ENCODE measurements at regions not wholly inside any gene's neighbourhood (a gene's known extent, or its start where the extent isn't known, plus 50 kb on each side); places are given as distances from the start of the nearest gene placed in this dataset.

DNA sequence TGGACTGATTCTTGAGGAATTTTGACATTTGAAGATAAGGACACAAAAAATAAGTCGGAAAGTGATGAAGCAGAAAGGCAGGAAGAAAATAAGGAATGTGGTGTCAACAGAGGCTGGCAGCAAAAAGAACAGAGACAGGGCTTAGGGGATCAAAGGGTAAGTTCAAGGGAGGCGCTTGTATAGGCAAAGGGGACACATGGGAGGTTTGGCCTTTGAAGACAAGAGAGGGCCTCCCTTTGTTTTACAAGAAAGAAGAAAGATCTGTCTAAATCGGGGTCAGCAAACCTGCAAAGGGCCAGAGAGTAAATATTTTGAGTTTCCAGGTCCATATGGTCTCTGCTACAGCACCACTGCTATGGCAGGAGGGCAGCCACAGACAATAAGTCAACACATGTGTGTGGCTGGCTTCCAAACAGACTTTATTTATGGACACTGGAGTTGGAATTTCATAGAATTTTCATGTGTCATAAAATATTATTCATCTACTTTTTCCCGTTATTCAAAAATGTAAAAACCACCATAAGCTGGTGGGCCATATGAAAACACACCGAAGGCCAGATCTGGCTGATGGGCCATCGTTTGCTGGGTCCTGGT, 112.0 kb upstream of the FBXL7 start:
- no peak for TF ChIP-seq EZH2 (IDR thresholded peaks at IDR 0.05; ENCODE audit: insufficient read depth, poor library complexity, severe bottlenecking)
- TF ChIP-seq EZH2phosphoT487 (IDR thresholded peaks at IDR 0.05; ENCODE audit: insufficient read depth, low read depth): no peak
- no peak overlapping the region for H3K4me2 ChIP-seq (ENCODE audit: unreplicated experiment)
- WGBS, 2 experiments (ENCODE audit: low coverage in 1 of 2, low lambda C conversion rate in 2 of 2, missing lambda C conversion rate in 2 of 2): 55 to 66% methylated on average over 6 of the region's 6 CpGs
- no peak for DNase-seq
- no peaks in the 10 kb centered on the region for H3K9me3 ChIP-seq (ENCODE audit: low read depth)
- no peak overlapping the region for H3K4me3 ChIP-seq
- no peaks in the 10 kb centered on the region for H3K4me1 ChIP-seq (ENCODE audit: insufficient read depth)
- H3F3A ChIP-seq (ENCODE audit: insufficient read depth): no peaks in the 10 kb centered on the region
- H4K20me1 ChIP-seq (ENCODE audit: insufficient read depth): no peaks in the 10 kb centered on the region
- H3K9me2 ChIP-seq (ENCODE audit: insufficient read depth): no peaks in the 10 kb centered on the region
- no peak overlapping the region for H2AFZ ChIP-seq
- H3K27me3 ChIP-seq (replicated peaks; ENCODE audit: insufficient read depth): peaks cover 20% of the 10 kb centered on the region; the same call in 1 of the 2 replicates
- in situ Hi-C loops (cut with MboI): no loop called here
- no peaks in the 10 kb centered on the region for H3K79me2 ChIP-seq (ENCODE audit: insufficient read depth)
- no peak overlapping the region for H3K9ac ChIP-seq
- no peak overlapping the region for H3K27ac ChIP-seq
- no peaks in the 10 kb centered on the region for H3K36me3 ChIP-seq (ENCODE audit: low read depth)

- in situ Hi-C loops (cut with MboI): no loop called here
- H3K36me3 ChIP-seq (ENCODE audit: low read depth): no peaks in the 10 kb centered on the region
Measured at GRCh38 chr5:15386122-15386521, 113.9 kb upstream of the FBXL7 start.

DNA sequence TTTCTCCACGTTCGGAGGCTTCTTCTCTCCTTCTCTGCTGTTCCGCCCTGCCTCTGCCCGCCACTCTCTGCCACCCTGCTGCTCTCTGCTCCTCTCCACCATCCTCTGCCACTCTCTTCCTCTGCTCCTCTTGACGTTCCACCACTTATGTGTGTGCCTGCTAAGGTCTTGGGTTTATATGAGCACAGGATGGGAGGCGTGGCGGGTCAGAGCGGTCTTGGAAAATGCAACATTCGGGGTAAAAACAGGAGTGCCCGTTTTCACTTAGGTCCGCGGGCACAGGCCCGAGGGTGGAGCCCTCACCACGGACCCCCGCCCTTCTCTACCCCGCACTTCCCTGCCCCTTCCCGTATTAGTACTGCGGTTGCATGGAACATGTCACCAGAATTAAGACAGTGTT, 114.4 kb upstream of the FBXL7 start:
- H3K9me2 ChIP-seq (ENCODE audit: insufficient read depth): no peaks in the 10 kb centered on the region
- no peak for TF ChIP-seq EZH2phosphoT487 (IDR thresholded peaks at IDR 0.05; ENCODE audit: insufficient read depth, low read depth)
- no peak for TF ChIP-seq EZH2 (IDR thresholded peaks at IDR 0.05; ENCODE audit: insufficient read depth, poor library complexity, severe bottlenecking)
- no peaks in the 10 kb centered on the region for H4K20me1 ChIP-seq (ENCODE audit: insufficient read depth)
- no peak for DNase-seq
- H3K79me2 ChIP-seq (ENCODE audit: insufficient read depth): no peaks in the 10 kb centered on the region
- no peaks in the 10 kb centered on the region for H3K4me1 ChIP-seq (ENCODE audit: insufficient read depth)
- no peaks in the 10 kb centered on the region for H3K9me3 ChIP-seq (ENCODE audit: low read depth)
- H3K36me3 ChIP-seq (ENCODE audit: low read depth): no peaks in the 10 kb centered on the region
- H3K27me3 ChIP-seq (replicated peaks; ENCODE audit: insufficient read depth): peaks cover 9% of the 10 kb centered on the region; the same call in 1 of the 2 replicates
- H3K27ac ChIP-seq: no peak overlapping the region
- no peak overlapping the region for H3K4me3 ChIP-seq
- WGBS, 2 experiments (ENCODE audit: low coverage in 1 of 2, low lambda C conversion rate in 2 of 2, missing lambda C conversion rate in 2 of 2): 75 to 87% methylated on average over 18 of the region's 18 CpGs
- in situ Hi-C loops (cut with MboI): no loop called here
- no peaks in the 10 kb centered on the region for H3F3A ChIP-seq (ENCODE audit: insufficient read depth)
- no peak overlapping the region for H3K4me2 ChIP-seq (ENCODE audit: unreplicated experiment)
- no peak overlapping the region for H3K9ac ChIP-seq
- no peak overlapping the region for H2AFZ ChIP-seq

More at GRCh38 chr5:15386122-15386521, 113.9 kb upstream of the FBXL7 start:
- Histone ChIP-seq H3K9ac (no peak overlapping the region), H3K79me2 (ENCODE audit: insufficient read depth) (no peaks in the 10 kb centered on the region), H2AFZ (no peak overlapping the region), H3F3A (ENCODE audit: insufficient read depth) (no peaks in the 10 kb centered on the region), H3K4me3 (no peak overlapping the region), H3K9me2 (ENCODE audit: insufficient read depth) (no peaks in the 10 kb centered on the region), H3K4me2 (ENCODE audit: unreplicated experiment) (no peak overlapping the region), H3K9me3 (ENCODE audit: low read depth) (no peaks in the 10 kb centered on the region), H3K27me3 (replicated peaks; ENCODE audit: insufficient read depth) (peaks cover 13% of the 10 kb centered on the region; the same call in 1 of the 2 replicates), H4K20me1 (ENCODE audit: insufficient read depth) (no peaks in the 10 kb centered on the region), H3K27ac (no peak overlapping the region), H3K4me1 (ENCODE audit: insufficient read depth) (no peaks in the 10 kb centered on the region)
- TF ChIP-seq EZH2phosphoT487 (IDR thresholded peaks at IDR 0.05; ENCODE audit: insufficient read depth, low read depth) (no peak), EZH2 (IDR thresholded peaks at IDR 0.05; ENCODE audit: insufficient read depth, poor library complexity, severe bottlenecking) (no peak)
- DNase-seq: no peak
- WGBS, 2 experiments (ENCODE audit: low coverage in 1 of 2, low lambda C conversion rate in 2 of 2, missing lambda C conversion rate in 2 of 2): 56 to 62% methylated on average over 3 of the region's 3 CpGs

- Histone ChIP-seq H3K4me1 (ENCODE audit: insufficient read depth) (no peaks in the 10 kb centered on the region), H3K27ac (no peak overlapping the region), H3K9me2 (ENCODE audit: insufficient read depth) (no peaks in the 10 kb centered on the region), H3K79me2 (ENCODE audit: insufficient read depth) (no peaks in the 10 kb centered on the region), H3K4me3 (no peak overlapping the region), H3K27me3 (replicated peaks; ENCODE audit: insufficient read depth) (peaks cover 11% of the 10 kb centered on the region; the same call in 1 of the 2 replicates), H3K9ac (no peak overlapping the region), H3K36me3 (ENCODE audit: low read depth) (no peaks in the 10 kb centered on the region), H4K20me1 (ENCODE audit: insufficient read depth) (no peaks in the 10 kb centered on the region), H3K4me2 (ENCODE audit: unreplicated experiment) (no peak overlapping the region), H2AFZ (no peak overlapping the region), H3F3A (ENCODE audit: insufficient read depth) (no peaks in the 10 kb centered on the region), H3K9me3 (ENCODE audit: low read depth) (no peaks in the 10 kb centered on the region)
- WGBS, 2 experiments (ENCODE audit: low coverage in 1 of 2, low lambda C conversion rate in 2 of 2, missing lambda C conversion rate in 2 of 2): 79 to 88% methylated on average over 12 of the region's 12 CpGs
- in situ Hi-C loops (cut with MboI): no loop called here
- no peak for DNase-seq
- TF ChIP-seq EZH2 (IDR thresholded peaks at IDR 0.05; ENCODE audit: insufficient read depth, poor library complexity, severe bottlenecking) (no peak), EZH2phosphoT487 (IDR thresholded peaks at IDR 0.05; ENCODE audit: insufficient read depth, low read depth) (no peak)
Measured at GRCh38 chr5:15385037-15385436, 114.9 kb upstream of the FBXL7 start.
